ENCODE measurements at regions not wholly inside any gene's neighbourhood (a gene's known extent, or its start where the extent isn't known, plus 50 kb on each side); places are given as distances from the start of the nearest gene placed in this dataset.

DNA sequence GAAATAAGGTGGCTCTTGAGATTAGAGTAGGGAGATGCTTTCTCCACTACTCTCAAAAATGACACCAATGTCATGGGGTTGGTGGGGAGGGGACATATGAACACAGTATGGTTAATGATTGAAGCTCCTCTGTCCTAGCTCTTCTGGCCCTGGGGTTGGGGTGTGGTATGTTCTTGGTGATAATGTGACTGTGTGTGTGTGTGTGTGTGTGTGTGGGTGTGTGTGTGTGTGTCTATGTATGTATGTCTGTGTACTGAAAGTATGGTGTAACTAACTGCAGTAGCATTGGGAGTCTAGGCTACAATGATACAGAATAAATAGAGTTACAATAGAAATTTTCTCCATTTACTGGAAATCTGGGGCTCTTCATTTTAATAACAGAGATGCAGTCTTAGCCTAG is 121.0 kb upstream of the CD180 start:
- intact Hi-C loops (cut with micrococcal nuclease): no loop called here
- no peak overlapping the region for H3K4me3 ChIP-seq (ENCODE audit: low read length in 2 of 2)
- no peaks in the 10 kb centered on the region for H3K4me1 ChIP-seq (ENCODE audit: insufficient read depth, low read length)
- Mint-ChIP-seq H3K36me3 (no peaks in the 10 kb centered on the region), H3K27me3 (no peaks in the 10 kb centered on the region), H3K9me3 (peaks cover 0 to 6% (median 0%) of the 10 kb centered on the region in 8 donors), H3K27ac (no peak overlapping the region), H3K4me1 (peaks cover 0 to 5% (median 2%) of the 10 kb centered on the region in 4 donors), H3K4me3 (no peak overlapping the region)
- no peaks in the 10 kb centered on the region for H3K27me3 ChIP-seq (ENCODE audit: insufficient read depth, low read length)
- no peaks in the 10 kb centered on the region for H3K36me3 ChIP-seq (ENCODE audit: insufficient read depth, low read length)
- no peaks in the 10 kb centered on the region for H3K9me3 ChIP-seq (ENCODE audit: control insufficient read depth in 1 of 2, low read length in 2 of 2)
- POLR2A ChIA-PET (ENCODE audit: partially characterized antibody): no interaction called here
- no peak for DNase-seq
- CTCF ChIA-PET (ENCODE audit: partially characterized antibody): interaction anchor here (1.3 kb wide), 1 partner anchor 11 kb away, joined by 3 read pairs; no protein-coding TSS in a partner anchor
- no peak overlapping the region for H3K27ac ChIP-seq (ENCODE audit: low read depth, low read length)

DNA sequence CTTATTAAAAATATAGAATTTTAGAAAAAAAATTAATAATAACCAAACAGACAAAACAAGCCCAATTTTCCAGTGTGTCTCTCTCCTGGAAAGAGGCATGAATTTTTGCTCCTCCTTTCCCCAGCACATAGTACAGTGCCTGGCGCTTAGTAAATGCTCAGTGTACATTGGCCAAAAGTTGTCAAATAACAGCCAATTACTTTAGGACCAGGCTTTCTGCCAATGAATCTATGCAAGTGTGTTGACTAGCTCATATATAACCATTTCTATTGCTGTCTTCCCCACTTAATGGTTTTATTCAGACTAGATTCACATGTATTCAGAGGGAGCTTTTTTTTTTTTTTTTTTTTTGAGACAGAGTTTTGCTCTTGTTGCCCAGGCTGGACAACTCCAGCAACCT is 120.1 kb upstream of the CD180 start:
- CTCF ChIA-PET (ENCODE audit: partially characterized antibody): no interaction called here
- intact Hi-C loops (cut with micrococcal nuclease): no loop called here
- Mint-ChIP-seq H3K4me3 (no peak overlapping the region), H3K27me3 (no peaks in the 10 kb centered on the region), H3K4me1 (peaks cover 0 to 5% (median 2%) of the 10 kb centered on the region in 4 donors), H3K9me3 (peaks cover 0 to 6% (median 0%) of the 10 kb centered on the region in 8 donors), H3K36me3 (no peaks in the 10 kb centered on the region), H3K27ac (no peak overlapping the region)
- POLR2A ChIA-PET (ENCODE audit: partially characterized antibody): no interaction called here
- H3K9me3 ChIP-seq (ENCODE audit: control insufficient read depth in 1 of 2, low read length in 2 of 2): no peaks in the 10 kb centered on the region
- no peaks in the 10 kb centered on the region for H3K27me3 ChIP-seq (ENCODE audit: insufficient read depth, low read length)
- H3K36me3 ChIP-seq (ENCODE audit: insufficient read depth, low read length): no peaks in the 10 kb centered on the region
- H3K27ac ChIP-seq (ENCODE audit: low read depth, low read length): no peak overlapping the region
- no peaks in the 10 kb centered on the region for H3K4me1 ChIP-seq (ENCODE audit: insufficient read depth, low read length)
- no peak for DNase-seq
- no peak overlapping the region for H3K4me3 ChIP-seq (ENCODE audit: low read length in 2 of 2)

DNA sequence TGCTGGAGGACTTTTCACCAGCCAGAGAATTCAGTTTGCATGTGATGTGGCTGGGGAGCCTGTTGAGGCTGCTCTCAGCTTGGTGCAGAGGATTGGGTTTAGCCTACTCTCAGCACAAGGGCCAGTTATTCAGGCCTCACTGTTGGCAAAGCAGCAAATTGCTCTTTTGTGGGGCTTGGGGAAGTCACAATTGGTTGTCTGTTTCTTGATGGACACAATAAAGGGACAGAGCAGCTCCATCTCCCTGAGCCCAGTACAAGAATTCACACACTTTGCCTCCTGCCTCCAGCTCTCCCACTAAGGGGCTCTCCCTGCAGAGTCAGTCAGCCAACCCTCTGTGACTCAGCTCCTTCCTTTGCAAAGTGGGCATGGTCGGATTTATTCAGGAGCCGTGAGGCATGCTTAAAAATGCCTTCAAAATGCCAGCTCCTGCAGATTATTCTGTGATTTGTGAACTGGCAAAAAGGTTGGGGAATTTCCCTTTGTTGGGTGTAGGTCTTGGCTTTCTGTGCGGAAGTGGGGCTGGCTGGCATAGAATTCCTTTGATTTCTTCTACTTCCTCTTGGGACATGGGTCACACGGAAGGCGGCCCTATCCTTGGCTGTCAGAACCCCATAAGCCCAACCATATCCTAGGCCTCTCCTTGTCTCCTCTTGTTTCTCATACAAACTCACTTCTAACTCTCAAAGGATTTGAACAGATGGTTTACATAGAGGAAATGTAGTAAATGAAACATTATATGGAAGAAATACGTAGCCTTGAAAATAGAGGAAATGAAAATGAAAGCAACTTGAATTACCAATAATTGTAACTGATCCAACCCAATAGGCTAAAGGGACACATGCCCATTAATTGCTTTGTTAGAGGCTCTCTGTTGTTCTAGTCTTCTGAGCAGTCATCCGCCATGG is 118.7 kb upstream of the CD180 start:
- Mint-ChIP-seq H3K4me1 (peaks cover 0 to 5% (median 2%) of the 10 kb centered on the region in 4 donors), H3K36me3 (no peaks in the 10 kb centered on the region), H3K27ac (peak overlapping the region in 1 of 7 donors; percentile 8), H3K9me3 (peaks cover 0 to 6% (median 0%) of the 10 kb centered on the region in 8 donors), H3K4me3 (peak overlapping the region in 1 of 8 donors; percentile 12), H3K27me3 (no peaks in the 10 kb centered on the region)
- H3K9me3 ChIP-seq (ENCODE audit: control insufficient read depth in 1 of 2, low read length in 2 of 2): no peaks in the 10 kb centered on the region
- H3K36me3 ChIP-seq (ENCODE audit: insufficient read depth, low read length): no peaks in the 10 kb centered on the region
- H3K4me3 ChIP-seq (ENCODE audit: low read length in 2 of 2): no peak overlapping the region
- ChIA-PET POLR2A (ENCODE audit: partially characterized antibody) (no interaction called here), CTCF (ENCODE audit: partially characterized antibody) (no interaction called here)
- H3K4me1 ChIP-seq (ENCODE audit: insufficient read depth, low read length): no peaks in the 10 kb centered on the region
- DNase-seq: no peak
- H3K27me3 ChIP-seq (ENCODE audit: insufficient read depth, low read length): no peaks in the 10 kb centered on the region
- H3K27ac ChIP-seq (ENCODE audit: low read depth, low read length): no peak overlapping the region
- intact Hi-C loops (cut with micrococcal nuclease): no loop called here

DNA sequence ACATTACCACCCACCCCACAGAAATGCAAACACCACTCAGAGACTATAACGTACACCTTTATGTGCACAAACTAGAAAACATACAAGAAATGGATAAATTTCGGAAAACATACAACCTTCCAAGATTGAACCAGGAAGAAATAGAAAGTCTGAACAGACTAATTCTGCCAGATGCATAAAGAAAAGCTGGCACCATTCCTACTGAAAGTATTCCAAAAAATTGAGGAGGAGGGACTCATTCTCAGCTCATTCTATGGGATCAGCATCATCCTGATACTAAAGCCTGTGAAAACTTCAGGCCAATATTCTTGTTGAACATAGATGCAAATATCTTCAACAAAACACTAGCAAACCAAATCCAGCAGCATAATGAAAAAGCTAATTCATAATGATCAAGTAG is 115.1 kb upstream of the CD180 start:
- Histone ChIP-seq H3K9me3 (ENCODE audit: control insufficient read depth in 1 of 2, low read length in 2 of 2) (no peaks in the 10 kb centered on the region), H3K4me1 (ENCODE audit: insufficient read depth, low read length) (no peaks in the 10 kb centered on the region), H3K27ac (ENCODE audit: low read depth, low read length) (no peak overlapping the region), H3K27me3 (ENCODE audit: insufficient read depth, low read length) (no peaks in the 10 kb centered on the region), H3K36me3 (ENCODE audit: insufficient read depth, low read length) (no peaks in the 10 kb centered on the region), H3K4me3 (ENCODE audit: low read length in 2 of 2) (no peak overlapping the region)
- intact Hi-C loops (cut with micrococcal nuclease): no loop called here
- H3K27ac Mint-ChIP-seq: no peak overlapping the region
- H3K9me3 Mint-ChIP-seq: peaks cover 0 to 9% (median 5%) of the 10 kb centered on the region in 8 donors
- no peak overlapping the region for H3K4me3 Mint-ChIP-seq
- ChIA-PET CTCF (ENCODE audit: partially characterized antibody) (no interaction called here), POLR2A (ENCODE audit: partially characterized antibody) (no interaction called here)
- H3K36me3 Mint-ChIP-seq: no peaks in the 10 kb centered on the region
- peaks cover 0 to 2% of the 10 kb centered on the region in 2 donors for H3K27me3 Mint-ChIP-seq
- DNase-seq: no peak
- H3K4me1 Mint-ChIP-seq: peaks cover 0 to 13% (median 6%) of the 10 kb centered on the region in 4 donors

DNA sequence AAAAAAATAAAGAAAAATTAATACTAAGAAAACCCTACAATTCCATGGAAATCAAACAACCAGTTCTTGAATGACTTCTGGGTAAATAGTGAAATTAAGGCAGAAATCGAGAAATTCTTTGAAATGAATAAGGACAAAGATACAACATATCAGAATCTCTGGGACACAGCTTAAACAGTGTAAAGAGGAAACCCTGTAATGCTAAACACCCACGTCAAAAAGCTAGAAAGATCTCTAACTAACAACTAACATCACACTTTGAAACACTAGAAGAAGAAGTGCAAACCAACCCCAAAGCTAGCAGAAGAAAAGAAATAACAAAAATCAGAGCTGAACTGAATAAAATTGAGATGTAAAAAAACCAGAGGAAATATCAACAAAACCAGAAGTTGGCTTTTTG is 114.6 kb upstream of the CD180 start:
- ChIA-PET CTCF (ENCODE audit: partially characterized antibody) (interaction anchor here (0.7 kb wide), 1 partner anchor 1347 kb away, joined by 3 read pairs; no protein-coding TSS in a partner anchor), POLR2A (ENCODE audit: partially characterized antibody) (no interaction called here)
- Mint-ChIP-seq H3K36me3 (no peaks in the 10 kb centered on the region), H3K4me1 (peaks cover 0 to 17% (median 6%) of the 10 kb centered on the region in 4 donors), H3K27me3 (peaks cover 0 to 2% of the 10 kb centered on the region in 2 donors), H3K27ac (no peak overlapping the region), H3K9me3 (peaks cover 0 to 9% (median 5%) of the 10 kb centered on the region in 8 donors), H3K4me3 (no peak overlapping the region)
- Histone ChIP-seq H3K9me3 (ENCODE audit: control insufficient read depth in 1 of 2, low read length in 2 of 2) (no peaks in the 10 kb centered on the region), H3K36me3 (ENCODE audit: insufficient read depth, low read length) (no peaks in the 10 kb centered on the region), H3K4me1 (ENCODE audit: insufficient read depth, low read length) (no peaks in the 10 kb centered on the region), H3K27ac (ENCODE audit: low read depth, low read length) (no peak overlapping the region), H3K27me3 (ENCODE audit: insufficient read depth, low read length) (no peaks in the 10 kb centered on the region), H3K4me3 (ENCODE audit: low read length in 2 of 2) (no peak overlapping the region)
- no peak for DNase-seq
- intact Hi-C loops (cut with micrococcal nuclease): no loop called here

DNA sequence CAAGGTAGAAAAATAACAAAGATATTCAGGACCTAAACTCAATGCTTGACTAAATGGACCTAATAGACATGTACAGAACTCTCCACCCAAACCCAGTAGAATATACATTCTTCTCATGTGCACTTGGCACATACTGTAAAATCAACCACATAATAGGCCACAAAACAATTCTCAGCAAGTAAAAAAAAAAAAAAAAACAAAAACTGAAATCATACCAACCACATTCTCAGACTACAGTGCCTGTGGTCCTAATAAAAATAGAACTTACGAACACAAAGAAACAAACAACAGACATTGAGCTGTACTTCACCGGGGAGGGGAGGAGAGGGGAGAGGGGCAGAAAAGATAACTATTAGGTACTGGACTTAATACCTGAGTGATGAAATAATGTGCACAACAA is 114.1 kb upstream of the CD180 start:
- H3K4me3 Mint-ChIP-seq: no peak overlapping the region
- H3K27me3 Mint-ChIP-seq: peaks cover 0 to 2% of the 10 kb centered on the region in 2 donors
- intact Hi-C loops (cut with micrococcal nuclease): no loop called here
- H3K36me3 Mint-ChIP-seq: no peaks in the 10 kb centered on the region
- no peak for DNase-seq
- Histone ChIP-seq H3K9me3 (ENCODE audit: control insufficient read depth in 1 of 2, low read length in 2 of 2) (no peaks in the 10 kb centered on the region), H3K27me3 (ENCODE audit: insufficient read depth, low read length) (no peaks in the 10 kb centered on the region), H3K27ac (ENCODE audit: low read depth, low read length) (no peak overlapping the region), H3K36me3 (ENCODE audit: insufficient read depth, low read length) (no peaks in the 10 kb centered on the region), H3K4me1 (ENCODE audit: insufficient read depth, low read length) (no peaks in the 10 kb centered on the region), H3K4me3 (ENCODE audit: low read length in 2 of 2) (no peak overlapping the region)
- no peak overlapping the region for H3K27ac Mint-ChIP-seq
- peaks cover 0 to 18% (median 5%) of the 10 kb centered on the region in 4 donors for H3K4me1 Mint-ChIP-seq
- ChIA-PET CTCF (ENCODE audit: partially characterized antibody) (interaction anchor here (0.7 kb wide), 1 partner anchor 1348 kb away, joined by 3 read pairs; no protein-coding TSS in a partner anchor), POLR2A (ENCODE audit: partially characterized antibody) (no interaction called here)
- H3K9me3 Mint-ChIP-seq: peaks cover 0 to 9% (median 5%) of the 10 kb centered on the region in 8 donors

DNA sequence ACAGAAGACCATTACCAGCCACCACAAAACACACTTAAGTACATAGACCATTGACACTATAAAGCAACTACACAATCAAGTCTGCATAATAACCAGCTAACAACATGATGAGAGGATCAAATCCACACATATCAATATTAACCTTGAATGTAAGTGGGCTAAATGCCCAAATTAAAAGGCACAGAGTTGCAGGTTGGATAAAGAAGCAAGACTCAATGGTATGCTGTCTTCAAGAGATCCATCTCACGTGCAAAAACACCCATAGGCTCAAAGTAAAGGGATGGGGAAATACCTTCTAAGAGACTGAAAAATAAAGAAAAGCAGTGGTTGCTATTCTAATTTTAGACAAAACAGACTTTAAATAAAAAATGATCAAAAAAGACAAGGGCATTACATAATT is 113.6 kb upstream of the CD180 start:
- Mint-ChIP-seq H3K27ac (no peak overlapping the region), H3K36me3 (no peaks in the 10 kb centered on the region), H3K4me3 (no peak overlapping the region), H3K4me1 (peaks cover 0 to 14% (median 4%) of the 10 kb centered on the region in 4 donors), H3K27me3 (peaks cover 0 to 4% of the 10 kb centered on the region in 2 donors), H3K9me3 (peaks cover 0 to 9% (median 5%) of the 10 kb centered on the region in 8 donors)
- DNase-seq: no peak
- no peaks in the 10 kb centered on the region for H3K36me3 ChIP-seq (ENCODE audit: insufficient read depth, low read length)
- H3K27me3 ChIP-seq (ENCODE audit: insufficient read depth, low read length): no peaks in the 10 kb centered on the region
- no peaks in the 10 kb centered on the region for H3K4me1 ChIP-seq (ENCODE audit: insufficient read depth, low read length)
- POLR2A ChIA-PET (ENCODE audit: partially characterized antibody): no interaction called here
- no peaks in the 10 kb centered on the region for H3K9me3 ChIP-seq (ENCODE audit: control insufficient read depth in 1 of 2, low read length in 2 of 2)
- CTCF ChIA-PET (ENCODE audit: partially characterized antibody): no interaction called here
- intact Hi-C loops (cut with micrococcal nuclease): no loop called here
- H3K27ac ChIP-seq (ENCODE audit: low read depth, low read length): no peak overlapping the region
- H3K4me3 ChIP-seq (ENCODE audit: low read length in 2 of 2): no peak overlapping the region
